ENCODE measurements at regions not wholly inside any gene's neighbourhood (a gene's known extent, or its start where the extent isn't known, plus 50 kb on each side); places are given as distances from the start of the nearest gene placed in this dataset.

- Histone ChIP-seq H3K4me1 (peaks cover 0 to 22% of the 10 kb centered on the region in 2 donors), H3K27ac (no peak overlapping the region), H3K27me3 (no peaks in the 10 kb centered on the region), H3K9me3 (no peaks in the 10 kb centered on the region), H3K4me3 (no peak overlapping the region), H3K36me3 (no peaks in the 10 kb centered on the region)
- DNase-seq (ENCODE audit: low spot score) = no peak
- TF ChIP-seq CTCF (IDR thresholded peaks at IDR 0.05) = no peak
Observed at GRCh38 chr7:67621704-67622103, 625.1 kb downstream of the TYW1 start.

GRCh38 chr7:67625257-67625737 lies 628.7 kb downstream of the TYW1 start:
- H3K36me3 ChIP-seq = no peaks in the 10 kb centered on the region
- H3K9me3 ChIP-seq = no peaks in the 10 kb centered on the region
- no peaks in the 10 kb centered on the region for H3K27me3 ChIP-seq
- DNase-seq (ENCODE audit: low spot score) = peak; percentile 62
- H3K4me3 ChIP-seq = peak overlapping the region in 1 of 2 donors; percentile 24
- H3K4me1 ChIP-seq = peaks cover 0 to 8% of the 10 kb centered on the region in 2 donors
- TF ChIP-seq CTCF (IDR thresholded peaks at IDR 0.05) = peak; percentile 79 to 91
- no peak overlapping the region for H3K27ac ChIP-seq

- no peak for TF ChIP-seq CTCF (IDR thresholded peaks at IDR 0.05)
- Histone ChIP-seq H3K9me3 (no peaks in the 10 kb centered on the region), H3K36me3 (no peaks in the 10 kb centered on the region), H3K4me3 (no peak overlapping the region), H3K27ac (no peak overlapping the region), H3K4me1 (no peaks in the 10 kb centered on the region), H3K27me3 (no peaks in the 10 kb centered on the region)
- no peak for DNase-seq (ENCODE audit: low spot score)
Observed at GRCh38 chr7:67631476-67631875, 634.8 kb downstream of the TYW1 start.

- no peaks in the 10 kb centered on the region for H3K36me3 ChIP-seq
- no peaks in the 10 kb centered on the region for H3K4me1 ChIP-seq
- DNase-seq (ENCODE audit: low spot score) = no peak
- no peaks in the 10 kb centered on the region for H3K27me3 ChIP-seq
- no peak overlapping the region for H3K4me3 ChIP-seq
- H3K27ac ChIP-seq = no peak overlapping the region
- TF ChIP-seq CTCF (IDR thresholded peaks at IDR 0.05) = no peak
- H3K9me3 ChIP-seq = no peaks in the 10 kb centered on the region
Observed at GRCh38 chr7:67635271-67635670, 638.6 kb downstream of the TYW1 start.

- no peak overlapping the region for H3K27ac ChIP-seq
- H3K9me3 ChIP-seq = no peaks in the 10 kb centered on the region
Observed at GRCh38 chr7:67636348-67637022, 639.9 kb downstream of the TYW1 start.

More at GRCh38 chr7:67636348-67637022, 639.9 kb downstream of the TYW1 start:
- DNase-seq (ENCODE audit: low spot score) = no peak
- Histone ChIP-seq H3K27me3 (no peaks in the 10 kb centered on the region), H3K4me3 (no peak overlapping the region), H3K4me1 (no peaks in the 10 kb centered on the region), H3K36me3 (no peaks in the 10 kb centered on the region)
- TF ChIP-seq CTCF (IDR thresholded peaks at IDR 0.05) = no peak
